NCI-H187 treated with DMSO at 0.1 percent for 48 hours (cell line): ENCODE measurements at regions not wholly inside any gene's neighbourhood (a gene's known extent, or its start where the extent isn't known, plus 50 kb on each side); places are given as distances from the start of the nearest gene placed in this dataset.
A peak's percentile ranks its signal among the peaks of the same experiment; 100 is the strongest.
"Not testable (repeated sequence)": the region's sequence is repeated elsewhere in the genome, so short reads cannot be mapped to it uniquely, and the experiment has no call there.

Experiments used
- DNase-seq: peaks from one replicate; lab custom pipeline; 2025; lab: John Stamatoyannopoulos, UW

- DNase-seq: no peak
Measured at GRCh38 chr1:244106837-244107493, 55.9 kb downstream of the ZBTB18 start.

GRCh38 chr1:244111027-244111426 lies 59.9 kb downstream of the ZBTB18 start:
- DNase-seq: no peak

- no peak for DNase-seq
Measured at GRCh38 chr1:244112041-244112440, 61.0 kb downstream of the ZBTB18 start.

- DNase-seq: no peak
Measured at GRCh38 chr1:244112636-244113035, 61.6 kb downstream of the ZBTB18 start.

DNA sequence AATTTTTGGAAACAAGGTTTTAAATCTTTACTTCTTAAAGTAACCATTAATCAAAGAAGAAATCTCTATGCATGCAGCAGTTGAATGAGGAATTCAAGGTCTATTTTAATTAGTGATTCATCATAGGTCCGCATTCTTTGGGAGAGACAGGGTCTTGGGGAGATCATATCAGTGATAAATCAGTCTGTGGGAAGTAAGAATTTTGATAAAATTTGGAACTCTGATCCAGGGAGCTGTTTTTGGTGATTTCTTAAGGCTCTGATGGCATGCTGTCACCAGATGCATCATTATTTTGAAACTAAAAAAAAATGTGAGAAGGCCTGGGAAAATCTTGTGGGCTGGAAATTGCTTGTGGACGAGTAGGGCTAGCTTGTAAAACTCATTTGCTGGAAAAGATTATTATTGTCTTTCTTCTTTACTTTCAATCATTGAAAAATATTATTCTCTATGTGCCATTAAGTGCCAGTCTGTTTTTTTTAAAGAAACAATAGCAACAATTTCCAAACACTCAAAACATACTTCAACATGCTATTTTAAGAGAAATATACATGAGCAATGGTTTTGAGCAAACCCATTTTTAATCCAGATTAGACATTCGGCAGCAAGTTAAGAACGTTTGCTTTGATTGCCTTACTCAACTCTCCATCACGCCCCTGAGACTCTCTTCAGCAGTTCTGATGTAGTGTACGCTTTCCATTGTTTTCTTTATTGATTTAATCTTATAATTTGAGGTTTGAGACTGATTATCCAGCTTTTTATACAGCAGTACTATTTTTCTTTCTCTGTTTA lies 62.6 kb downstream of the ZBTB18 start:
- DNase-seq: no peak

DNA sequence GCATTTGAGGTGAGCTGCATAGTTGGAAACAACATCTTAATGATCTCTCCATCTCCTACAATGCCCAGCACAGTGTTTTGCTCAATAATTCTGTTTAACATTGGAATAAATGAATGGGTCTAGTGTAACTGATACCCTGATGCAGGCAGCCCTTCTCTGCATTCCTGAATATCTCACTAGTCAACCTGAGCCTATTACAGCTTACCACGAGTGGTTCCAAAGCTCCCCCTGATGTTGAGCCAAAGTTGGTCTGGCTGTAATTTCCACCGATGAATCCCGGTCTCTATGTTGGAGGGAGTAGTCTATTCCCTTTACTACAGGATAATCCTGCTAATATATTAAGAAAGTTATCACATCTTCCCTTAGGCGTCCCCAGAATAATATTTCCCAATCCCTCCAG lies 63.8 kb downstream of the ZBTB18 start:
- DNase-seq: no peak

DNA sequence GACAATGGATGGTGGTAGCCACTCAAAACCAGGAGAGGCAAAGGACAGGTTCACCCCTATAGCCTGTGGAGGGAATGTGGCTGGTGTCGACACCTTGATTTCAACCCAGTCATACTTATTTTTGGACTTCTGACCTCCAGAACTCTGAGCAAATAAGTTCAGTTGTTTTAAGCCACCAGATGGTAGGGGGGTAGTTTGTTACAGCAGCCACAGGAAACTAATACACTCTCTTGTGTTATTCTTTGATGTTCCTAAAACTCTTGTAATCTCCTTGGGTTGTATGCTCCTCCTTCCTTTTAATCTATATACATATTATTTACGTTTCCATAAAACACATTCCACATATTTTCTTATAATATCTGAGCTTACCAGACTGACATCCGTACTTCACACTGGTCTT lies 65.9 kb downstream of the ZBTB18 start:
- no peak for DNase-seq

DNA sequence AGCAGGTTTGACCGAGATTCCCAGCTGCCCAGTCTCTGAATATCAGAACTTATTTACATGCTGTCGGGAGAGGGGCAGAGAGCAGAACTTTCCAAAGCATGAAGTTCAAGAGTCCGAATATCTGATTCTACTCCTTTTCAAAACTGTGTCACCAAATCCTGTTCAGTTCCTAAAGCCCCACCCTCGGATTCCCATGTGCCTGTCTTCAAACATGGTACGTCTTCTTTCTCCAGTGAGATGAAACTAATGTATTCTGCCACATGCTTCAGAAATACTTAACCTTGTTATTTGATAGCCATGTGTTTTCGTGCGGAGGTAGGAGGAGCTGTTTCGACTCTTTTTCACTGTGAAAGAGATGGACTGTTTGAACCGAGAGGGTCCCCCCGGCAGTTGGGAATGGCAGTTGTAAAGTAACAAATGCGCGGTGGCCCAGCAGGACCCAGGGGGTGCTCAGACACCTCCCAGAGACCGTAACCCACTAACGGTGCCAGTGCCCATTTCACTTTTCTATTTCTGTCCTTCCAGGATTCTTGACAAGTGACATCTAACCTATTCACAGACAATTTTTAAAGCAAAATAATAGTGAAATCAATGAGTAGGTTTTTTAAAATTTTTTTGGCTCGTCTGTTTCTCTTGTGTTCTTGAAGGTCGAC lies 67.2 kb downstream of the ZBTB18 start:
- peak; percentile 19 for DNase-seq

DNA sequence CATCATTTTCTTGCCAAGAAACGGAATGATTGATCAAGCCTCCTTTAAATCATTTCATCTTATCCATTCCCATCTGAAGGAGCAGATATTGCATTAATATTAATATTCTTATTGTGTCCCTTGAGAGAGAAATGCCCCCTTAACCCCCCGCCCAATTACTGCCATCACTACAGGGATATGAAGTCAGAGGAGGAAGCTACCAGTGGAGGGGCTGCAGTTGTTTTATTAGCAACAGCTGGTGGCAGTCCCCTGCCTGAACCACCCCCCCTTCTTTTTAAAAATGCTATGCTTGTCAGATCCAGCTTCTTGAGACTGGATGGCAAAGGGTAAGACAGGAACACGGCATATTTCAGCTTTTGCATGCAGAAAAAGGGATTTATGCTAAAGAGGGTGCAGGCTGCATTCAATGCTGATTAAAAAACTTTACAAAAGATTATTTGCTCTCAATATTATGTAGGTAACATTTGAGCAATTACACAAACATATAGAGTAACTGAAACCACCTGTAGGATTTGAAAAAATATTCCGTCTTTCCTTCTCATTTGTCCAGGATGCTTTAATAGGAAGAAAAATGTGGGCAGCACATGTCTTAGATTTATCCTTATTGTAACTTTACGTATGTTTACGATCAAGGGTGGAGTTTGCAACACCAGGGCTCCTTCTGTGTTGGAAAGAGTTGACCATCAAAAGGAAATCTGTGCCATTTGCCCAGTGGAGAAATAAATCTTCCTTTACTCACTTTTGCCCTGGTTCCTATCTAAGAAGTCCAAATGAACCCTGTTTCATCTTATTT lies 77.7 kb downstream of the ZBTB18 start:
- no peak for DNase-seq

DNA sequence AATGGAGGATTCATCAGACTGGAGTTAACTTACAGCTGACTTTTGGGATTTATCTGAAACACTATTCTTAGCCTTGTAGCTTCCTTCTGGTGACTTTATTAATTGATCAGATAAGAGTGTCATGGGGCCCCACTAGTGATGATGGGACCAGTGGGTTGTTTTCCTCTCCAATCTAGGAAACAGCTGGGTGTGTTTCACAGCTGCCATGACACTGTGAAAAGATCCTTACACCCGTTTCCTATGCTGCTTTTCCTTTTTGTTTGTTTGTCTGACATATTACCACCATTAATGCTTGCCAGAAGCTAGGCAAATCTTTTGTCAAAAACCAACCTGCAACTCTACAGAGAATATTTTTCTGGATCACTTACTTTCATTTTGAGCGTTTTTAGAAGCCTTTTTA lies 86.2 kb downstream of the ZBTB18 start:
- DNase-seq: no peak

GRCh38 chr1:244137725-244138124 lies 86.6 kb downstream of the ZBTB18 start:
- no peak for DNase-seq

DNA sequence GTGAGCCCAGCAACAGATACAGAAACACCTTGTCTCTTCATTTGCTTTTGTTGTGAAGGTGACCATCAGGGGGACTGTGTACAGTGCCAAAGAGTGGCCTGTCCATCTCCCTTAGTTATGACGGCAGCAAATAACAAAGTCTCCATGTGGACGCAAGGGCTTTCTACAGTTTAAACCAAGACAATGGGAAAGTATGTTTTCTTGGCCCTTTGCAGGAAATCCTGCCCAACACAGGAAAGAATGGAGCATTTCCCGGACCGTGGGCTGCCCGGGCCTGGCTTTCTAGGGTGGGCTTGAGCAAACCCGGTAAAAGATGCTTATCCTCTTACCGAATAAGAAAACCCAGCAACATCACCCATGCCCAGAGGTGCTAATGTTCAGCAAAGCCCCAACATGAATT lies 87.3 kb downstream of the ZBTB18 start:
- DNase-seq: no peak

DNA sequence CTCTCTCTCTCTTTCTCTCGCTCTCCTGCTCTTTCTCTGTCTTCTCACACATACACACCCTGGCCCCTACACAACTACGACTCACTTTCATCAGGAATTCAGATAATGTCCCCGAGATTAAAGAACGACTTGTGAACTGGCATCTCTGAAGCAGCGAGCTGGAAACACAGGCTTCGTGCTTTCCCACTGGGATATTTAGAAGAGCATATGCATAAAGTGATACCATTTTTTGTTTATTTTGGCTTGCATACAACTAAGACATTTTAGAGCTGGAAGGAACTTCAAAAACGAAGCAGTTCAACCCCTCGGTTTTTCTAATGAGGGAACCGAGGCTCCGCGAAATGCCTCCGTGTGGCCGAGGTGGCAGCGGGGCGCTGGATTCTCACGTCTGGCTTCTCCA lies 88.6 kb downstream of the ZBTB18 start:
- no peak for DNase-seq

DNA sequence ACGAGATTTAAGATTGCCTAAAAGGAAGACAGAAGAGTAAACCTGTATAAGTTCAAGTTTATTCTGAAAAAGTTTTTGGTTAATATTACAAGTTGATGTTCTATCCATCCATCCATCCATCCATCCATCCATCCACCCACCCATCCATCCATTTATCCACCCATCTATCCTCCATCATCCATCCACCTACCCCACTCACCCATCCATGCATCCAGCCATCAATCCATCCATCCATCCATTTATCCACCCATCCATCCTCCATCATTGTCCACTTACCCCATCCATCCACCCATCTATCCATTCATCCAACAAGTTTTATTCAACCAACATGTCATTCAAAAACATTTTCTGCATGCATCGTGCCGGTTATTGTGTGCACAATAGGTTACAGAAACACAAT lies 89.3 kb downstream of the ZBTB18 start:
- DNase-seq: no peak

GRCh38 chr1:244144053-244144452 lies 93.0 kb downstream of the ZBTB18 start:
- no peak for DNase-seq

DNA sequence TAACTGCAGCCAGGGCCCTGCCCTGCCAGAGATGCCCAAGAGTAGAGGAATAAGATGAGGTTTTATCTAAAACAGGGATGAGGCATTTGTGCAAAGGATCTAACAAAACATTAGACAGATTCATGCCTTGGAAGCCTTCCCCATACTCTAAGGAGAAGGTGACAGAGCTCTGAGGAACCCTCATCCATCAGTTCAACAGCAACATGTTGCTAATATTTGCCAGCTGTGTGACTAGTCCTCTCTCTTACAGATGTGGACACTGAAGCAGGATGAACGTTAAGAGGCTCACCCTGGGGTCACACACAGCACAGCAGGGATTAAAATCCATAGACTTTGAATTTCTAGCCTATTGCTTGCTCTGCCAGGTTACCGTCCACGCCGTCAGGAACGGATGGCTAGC lies 99.0 kb downstream of the ZBTB18 start:
- no peak for DNase-seq

DNA sequence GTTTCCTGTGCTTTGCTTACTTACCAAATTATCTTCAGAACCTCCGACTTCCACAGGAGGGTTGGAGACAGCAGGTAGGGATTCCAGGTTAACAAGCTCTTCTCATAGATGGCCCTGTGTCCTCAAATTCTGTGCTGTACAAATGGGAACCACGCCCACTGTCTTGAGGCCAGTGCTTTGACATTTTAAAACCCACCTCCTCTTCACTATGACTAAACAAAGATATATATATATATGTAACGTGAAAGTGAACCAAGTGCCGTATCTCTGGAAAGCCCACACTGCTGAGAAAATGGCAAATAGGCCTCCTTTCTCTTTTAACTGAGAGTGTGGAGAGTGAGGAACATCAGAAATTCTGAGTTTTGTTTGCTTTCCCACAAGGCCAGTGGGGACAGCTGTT lies 99.6 kb downstream of the ZBTB18 start:
- no peak for DNase-seq

GRCh38 chr1:244151537-244151936 lies 100.5 kb downstream of the ZBTB18 start:
- DNase-seq: no peak

- DNase-seq: no peak
Measured at GRCh38 chr1:244154508-244154871, 103.4 kb downstream of the ZBTB18 start.

DNA sequence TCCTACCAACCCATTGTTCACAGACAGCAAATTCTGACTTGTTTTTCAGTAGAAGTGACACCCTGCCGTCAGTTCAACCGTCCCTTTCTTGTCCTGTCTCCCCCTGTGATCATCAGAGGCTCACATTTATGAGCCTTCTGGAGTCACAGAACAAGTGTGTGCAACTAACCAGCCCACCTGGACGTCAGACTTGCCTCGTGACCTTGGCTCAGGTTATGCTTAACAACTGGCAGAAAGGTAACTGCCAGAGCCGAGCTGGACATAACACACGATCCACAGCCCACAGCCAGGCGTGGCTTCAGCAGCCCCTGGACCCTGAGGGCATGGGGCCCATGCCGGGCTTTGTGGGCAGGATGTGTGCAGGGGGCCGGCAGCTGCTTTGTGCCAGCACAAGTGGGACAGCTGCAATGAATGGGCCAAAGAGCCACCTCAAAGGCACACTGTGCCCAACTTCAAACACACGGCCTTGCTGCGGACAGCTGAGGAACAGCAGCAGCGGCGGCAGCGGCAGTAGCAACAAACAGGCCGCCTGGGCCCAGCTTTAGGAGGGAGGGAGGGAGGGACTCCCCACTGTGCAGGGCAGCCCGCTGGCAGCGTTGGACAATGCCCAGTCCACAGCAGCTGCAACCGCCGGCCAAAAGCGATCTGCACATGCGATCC lies 103.9 kb downstream of the ZBTB18 start:
- DNase-seq: no peak

- no peak for DNase-seq
Measured at GRCh38 chr1:244155661-244156060, 104.6 kb downstream of the ZBTB18 start.

- DNase-seq: not testable (repeated sequence)
Measured at GRCh38 chr1:244156617-244157016, 105.5 kb downstream of the ZBTB18 start.
